NT2/D1 (cell line): ENCODE measurements at regions not wholly inside any gene's neighbourhood (a gene's known extent, or its start where the extent isn't known, plus 50 kb on each side); places are given as distances from the start of the nearest gene placed in this dataset.

Experiments used
- YY1 ChIP-seq: IDR thresholded peaks from 2 replicates; pipeline ENCODE4 v1.6.1; 2011; ENCODE audit not compliant: insufficient read length, insufficient read depth
- ZNF274 ChIP-seq: IDR thresholded peaks from 2 replicates; pipeline ENCODE4 v1.6.1; 2011; ENCODE audit warnings: mild to moderate bottlenecking, low read depth, low read length

DNA sequence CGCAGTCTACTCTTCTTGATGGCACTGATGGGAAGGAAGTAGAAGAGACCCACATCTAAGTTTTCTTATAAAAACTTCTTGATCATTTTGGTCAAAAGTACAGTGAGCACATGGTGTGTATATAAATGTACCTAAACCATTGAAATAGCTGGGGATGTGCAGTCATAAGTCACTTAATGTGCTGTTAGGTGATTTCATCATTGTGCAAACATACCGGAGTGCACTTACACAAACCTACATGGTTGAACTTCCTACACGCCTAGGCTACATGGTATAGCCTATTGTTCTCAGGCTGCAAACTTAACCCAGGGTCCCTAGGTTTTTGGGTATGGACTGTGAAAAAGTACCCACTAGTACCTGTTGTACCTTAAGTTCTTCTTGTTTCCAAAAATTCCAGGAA lies 123.3 kb upstream of the ZNF438 start:
- no peak for TF ChIP-seq ZNF274
- TF ChIP-seq YY1, result no peak
